ENCODE measurements at regions not wholly inside any gene's neighbourhood (a gene's known extent, or its start where the extent isn't known, plus 50 kb on each side); places are given as distances from the start of the nearest gene placed in this dataset.

DNA sequence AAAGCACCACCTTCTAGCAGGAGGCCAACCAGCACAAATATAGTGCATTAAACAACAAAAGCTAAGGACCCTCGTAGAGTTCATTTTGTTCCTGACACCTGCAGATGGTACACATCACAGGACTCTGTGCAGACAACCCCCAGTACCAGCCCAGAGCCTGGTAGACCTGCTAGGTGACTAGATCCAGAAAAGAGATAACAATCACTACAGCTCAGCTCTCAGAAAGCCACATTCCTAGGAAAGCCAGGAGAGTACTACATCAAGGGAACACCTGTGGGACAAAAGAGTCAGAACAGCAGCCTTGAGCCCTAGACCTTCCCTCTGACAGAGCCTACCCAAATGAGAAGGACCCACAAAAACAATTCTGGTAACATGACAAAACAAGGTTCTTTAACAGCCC is 344.7 kb upstream of the PTBP2 start:
- Mint-ChIP-seq H3K27me3 (no peaks in the 10 kb centered on the region), H3K4me1 (ENCODE audit: low read depth) (no peaks in the 10 kb centered on the region), H3K27ac (no peak overlapping the region), H3K4me3 (no peak overlapping the region), H3K36me3 (ENCODE audit: low read depth) (no peaks in the 10 kb centered on the region), H3K9me3 (peaks cover 4% of the 10 kb centered on the region)
- intact Hi-C loops (cut with DNase I, micrococcal nuclease): no loop called here
- no peak overlapping the region for H3K4me3 ChIP-seq (ENCODE audit: low read length)
- TF ChIP-seq, protein P1, sequence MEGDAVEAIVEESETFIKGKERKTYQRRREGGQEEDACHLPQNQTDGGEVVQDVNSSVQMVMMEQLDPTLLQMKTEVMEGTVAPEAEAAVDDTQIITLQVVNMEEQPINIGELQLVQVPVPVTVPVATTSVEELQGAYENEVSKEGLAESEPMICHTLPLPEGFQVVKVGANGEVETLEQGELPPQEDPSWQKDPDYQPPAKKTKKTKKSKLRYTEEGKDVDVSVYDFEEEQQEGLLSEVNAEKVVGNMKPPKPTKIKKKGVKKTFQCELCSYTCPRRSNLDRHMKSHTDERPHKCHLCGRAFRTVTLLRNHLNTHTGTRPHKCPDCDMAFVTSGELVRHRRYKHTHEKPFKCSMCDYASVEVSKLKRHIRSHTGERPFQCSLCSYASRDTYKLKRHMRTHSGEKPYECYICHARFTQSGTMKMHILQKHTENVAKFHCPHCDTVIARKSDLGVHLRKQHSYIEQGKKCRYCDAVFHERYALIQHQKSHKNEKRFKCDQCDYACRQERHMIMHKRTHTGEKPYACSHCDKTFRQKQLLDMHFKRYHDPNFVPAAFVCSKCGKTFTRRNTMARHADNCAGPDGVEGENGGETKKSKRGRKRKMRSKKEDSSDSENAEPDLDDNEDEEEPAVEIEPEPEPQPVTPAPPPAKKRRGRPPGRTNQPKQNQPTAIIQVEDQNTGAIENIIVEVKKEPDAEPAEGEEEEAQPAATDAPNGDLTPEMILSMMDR (IDR thresholded peaks at IDR 0.05): no peak
- no peak for DNase-seq
- no peaks in the 10 kb centered on the region for H3K36me3 ChIP-seq (ENCODE audit: insufficient read depth, low read length)
- CTCF ChIA-PET: no interaction called here
- peaks cover 0 to 7% of the 10 kb centered on the region in 2 experiments for H3K9me3 ChIP-seq (ENCODE audit: control insufficient read depth in 1 of 2, insufficient read depth in 1 of 2, low read length in 2 of 2)
- H3K27me3 ChIP-seq (ENCODE audit: control insufficient read depth in 1 of 2, insufficient read depth in 2 of 2, low read length in 2 of 2): no peaks in the 10 kb centered on the region
- no peak overlapping the region for H3K27ac ChIP-seq (ENCODE audit: low read depth in 1 of 2, low read length in 2 of 2)
- no peak for ATAC-seq (ENCODE audit: poor library complexity)
- H3K4me1 ChIP-seq (ENCODE audit: insufficient read depth, low read length): no peaks in the 10 kb centered on the region
- POLR2A ChIA-PET: no interaction called here

DNA sequence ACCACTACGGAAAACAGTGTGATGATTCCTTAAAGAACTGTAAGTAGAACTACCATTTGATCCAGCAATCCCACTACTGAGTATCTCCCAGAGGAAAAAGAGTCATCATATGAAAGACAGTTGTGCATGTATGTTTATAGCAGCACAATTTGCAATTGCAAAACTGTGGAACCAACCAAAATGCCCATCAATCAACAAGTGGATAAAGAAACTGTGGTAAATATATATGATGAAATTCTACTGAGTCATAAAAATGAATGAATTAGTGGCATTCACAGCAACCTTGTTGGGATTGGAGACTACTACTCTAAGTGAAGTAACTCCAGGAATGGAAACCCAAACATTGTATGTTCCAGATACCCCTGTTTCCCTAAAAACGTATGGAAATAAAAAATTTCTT is 337.0 kb upstream of the PTBP2 start:
- ChIA-PET CTCF (no interaction called here), POLR2A (no interaction called here)
- no peak for DNase-seq
- Histone ChIP-seq H3K4me3 (ENCODE audit: low read length) (no peak overlapping the region), H3K27me3 (ENCODE audit: control insufficient read depth in 1 of 2, insufficient read depth in 2 of 2, low read length in 2 of 2) (no peaks in the 10 kb centered on the region), H3K27ac (ENCODE audit: low read depth in 1 of 2, low read length in 2 of 2) (no peak overlapping the region), H3K4me1 (ENCODE audit: insufficient read depth, low read length) (no peaks in the 10 kb centered on the region), H3K9me3 (ENCODE audit: control insufficient read depth in 1 of 2, insufficient read depth in 1 of 2, low read length in 2 of 2) (peaks cover 0 to 5% of the 10 kb centered on the region in 2 experiments), H3K36me3 (ENCODE audit: insufficient read depth, low read length) (no peaks in the 10 kb centered on the region)
- Mint-ChIP-seq H3K4me1 (ENCODE audit: low read depth) (no peaks in the 10 kb centered on the region), H3K4me3 (no peak overlapping the region), H3K27ac (no peak overlapping the region), H3K27me3 (no peaks in the 10 kb centered on the region), H3K36me3 (ENCODE audit: low read depth) (no peaks in the 10 kb centered on the region), H3K9me3 (peaks cover 10% of the 10 kb centered on the region)
- TF ChIP-seq, protein P1 (IDR thresholded peaks at IDR 0.05): no peak
- intact Hi-C loops (cut with DNase I, micrococcal nuclease): no loop called here
- no peak for ATAC-seq (ENCODE audit: poor library complexity)

DNA sequence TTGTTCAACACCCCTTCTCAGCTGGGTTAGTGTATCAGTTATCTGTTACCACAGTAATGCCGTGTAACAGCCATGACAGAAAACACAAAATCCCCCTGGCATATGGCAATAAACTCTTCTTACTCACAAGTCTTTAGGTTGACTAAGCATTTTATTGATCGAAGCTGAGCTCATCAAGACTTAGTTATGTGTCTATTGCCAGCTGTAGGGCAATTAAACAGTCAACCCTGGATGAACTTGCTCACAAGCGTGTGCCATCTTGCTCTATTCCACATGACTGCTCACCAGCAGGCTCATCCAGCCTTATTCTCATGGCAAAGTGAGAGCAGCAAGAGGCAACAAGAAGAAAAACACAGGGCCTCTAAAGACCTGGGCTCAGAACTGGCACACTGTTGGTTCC is 333.8 kb upstream of the PTBP2 start:
- peaks cover 0 to 4% of the 10 kb centered on the region in 2 experiments for H3K9me3 ChIP-seq (ENCODE audit: control insufficient read depth in 1 of 2, insufficient read depth in 1 of 2, low read length in 2 of 2)
- H3K9me3 Mint-ChIP-seq: peaks cover 7% of the 10 kb centered on the region
- CTCF ChIA-PET: interaction anchor here (0.6 kb wide), 1 partner anchor 156 kb away, joined by 3 read pairs; no protein-coding TSS in a partner anchor
- intact Hi-C loops (cut with DNase I, micrococcal nuclease): no loop called here
- H3K4me1 ChIP-seq (ENCODE audit: insufficient read depth, low read length): no peaks in the 10 kb centered on the region
- DNase-seq (no peak), ATAC-seq (ENCODE audit: poor library complexity) (no peak)
- no peaks in the 10 kb centered on the region for H3K36me3 Mint-ChIP-seq (ENCODE audit: low read depth)
- no peaks in the 10 kb centered on the region for H3K27me3 ChIP-seq (ENCODE audit: control insufficient read depth in 1 of 2, insufficient read depth in 2 of 2, low read length in 2 of 2)
- no peaks in the 10 kb centered on the region for H3K36me3 ChIP-seq (ENCODE audit: insufficient read depth, low read length)
- no peak overlapping the region for H3K4me3 Mint-ChIP-seq
- no peak overlapping the region for H3K27ac Mint-ChIP-seq
- no peak overlapping the region for H3K4me3 ChIP-seq (ENCODE audit: low read length)
- TF ChIP-seq, protein P1 (IDR thresholded peaks at IDR 0.05): no peak
- no peak overlapping the region for H3K27ac ChIP-seq (ENCODE audit: low read depth in 1 of 2, low read length in 2 of 2)
- H3K4me1 Mint-ChIP-seq (ENCODE audit: low read depth): no peaks in the 10 kb centered on the region
- POLR2A ChIA-PET: no interaction called here
- no peaks in the 10 kb centered on the region for H3K27me3 Mint-ChIP-seq
